ENCODE measurements at regions not wholly inside any gene's neighbourhood (a gene's known extent, or its start where the extent isn't known, plus 50 kb on each side); places are given as distances from the start of the nearest gene placed in this dataset.
"Not testable (repeated sequence)": the region's sequence is repeated elsewhere in the genome, so short reads cannot be mapped to it uniquely, and the experiment has no call there.

- not testable (repeated sequence) for DNase-seq (ENCODE audit: low read depth)
These were observed 124.3 kb downstream of the PTCHD1 start for GRCh38 chrX:23458957-23459356.

- no peak for DNase-seq (ENCODE audit: low read depth)
These were observed 130.6 kb downstream of the PTCHD1 start for GRCh38 chrX:23465105-23465791.

GRCh38 chrX:23465985-23466384 lies 131.3 kb downstream of the PTCHD1 start:
- DNase-seq (ENCODE audit: low read depth), result no peak

GRCh38 chrX:23478056-23478455 lies 143.4 kb downstream of the PTCHD1 start:
- peak; percentile 44 for DNase-seq (ENCODE audit: low read depth)

GRCh38 chrX:23478561-23478960 lies 143.9 kb downstream of the PTCHD1 start:
- DNase-seq (ENCODE audit: low read depth), result no peak

- no peak for DNase-seq (ENCODE audit: low read depth)
These were observed 147.9 kb downstream of the PTCHD1 start for GRCh38 chrX:23482561-23482960.

- DNase-seq (ENCODE audit: low read depth), result no peak
These were observed 148.7 kb downstream of the PTCHD1 start for GRCh38 chrX:23483396-23483795.

- peak; percentile 88 for DNase-seq (ENCODE audit: low read depth)
These were observed 159.3 kb downstream of the PTCHD1 start for GRCh38 chrX:23493941-23494374.

GRCh38 chrX:23494741-23495140 lies 160.1 kb downstream of the PTCHD1 start:
- no peak for DNase-seq (ENCODE audit: low read depth)

- DNase-seq (ENCODE audit: low read depth), result no peak
These were observed 163.3 kb downstream of the PTCHD1 start for GRCh38 chrX:23497919-23498318.

GRCh38 chrX:23501974-23502373 lies 165.3 kb upstream of the PRDX4 start:
- DNase-seq (ENCODE audit: low read depth), result no peak

- peak; percentile 96 for DNase-seq (ENCODE audit: low read depth)
These were observed 163.3 kb upstream of the PRDX4 start for GRCh38 chrX:23503835-23504539.

GRCh38 chrX:23504540-23504884 lies 162.8 kb upstream of the PRDX4 start:
- DNase-seq (ENCODE audit: low read depth), result no peak

GRCh38 chrX:23504895-23505294 lies 162.4 kb upstream of the PRDX4 start:
- DNase-seq (ENCODE audit: low read depth), result no peak

- DNase-seq (ENCODE audit: low read depth), result no peak
These were observed 161.6 kb upstream of the PRDX4 start for GRCh38 chrX:23505531-23506303.

- DNase-seq (ENCODE audit: low read depth), result no peak
These were observed 158.0 kb upstream of the PRDX4 start for GRCh38 chrX:23509256-23509655.

GRCh38 chrX:23511793-23512192 lies 155.5 kb upstream of the PRDX4 start:
- DNase-seq (ENCODE audit: low read depth), result peak; percentile 57

GRCh38 chrX:23513121-23513520 lies 154.2 kb upstream of the PRDX4 start:
- peak; percentile 17 for DNase-seq (ENCODE audit: low read depth)

GRCh38 chrX:23514082-23514481 lies 153.2 kb upstream of the PRDX4 start:
- no peak for DNase-seq (ENCODE audit: low read depth)

- DNase-seq (ENCODE audit: low read depth), result no peak
These were observed 152.3 kb upstream of the PRDX4 start for GRCh38 chrX:23515028-23515427.

- DNase-seq (ENCODE audit: low read depth), result not testable (repeated sequence)
These were observed 144.2 kb upstream of the PRDX4 start for GRCh38 chrX:23523026-23523657.

GRCh38 chrX:23524467-23524866 lies 142.8 kb upstream of the PRDX4 start:
- no peak for DNase-seq (ENCODE audit: low read depth)

All from RPMI7951 (cell line).